ENCODE measurements at regions not wholly inside any gene's neighbourhood (a gene's known extent, or its start where the extent isn't known, plus 50 kb on each side); places are given as distances from the start of the nearest gene placed in this dataset.

GRCh38 chr2:120555092-120555491 lies 180.6 kb upstream of the GLI2 start:
- no peak for DNase-seq

- no peak for DNase-seq
These were observed 178.8 kb upstream of the GLI2 start for GRCh38 chr2:120556911-120557310.

GRCh38 chr2:120558847-120559246 lies 176.8 kb upstream of the GLI2 start:
- DNase-seq: no peak

GRCh38 chr2:120559401-120559800 lies 176.3 kb upstream of the GLI2 start:
- DNase-seq: peak; percentile 99

GRCh38 chr2:120560330-120560729 lies 175.3 kb upstream of the GLI2 start:
- no peak for DNase-seq

GRCh38 chr2:120561379-120562035 lies 174.2 kb upstream of the GLI2 start:
- DNase-seq: no peak

- DNase-seq: no peak
These were observed 173.3 kb upstream of the GLI2 start for GRCh38 chr2:120562218-120563005.

- no peak for DNase-seq
These were observed 172.1 kb upstream of the GLI2 start for GRCh38 chr2:120563616-120564015.

GRCh38 chr2:120564213-120565094 lies 171.2 kb upstream of the GLI2 start:
- no peak for DNase-seq

GRCh38 chr2:120565095-120565460 lies 170.6 kb upstream of the GLI2 start:
- DNase-seq: no peak

GRCh38 chr2:120565929-120566328 lies 169.7 kb upstream of the GLI2 start:
- no peak for DNase-seq

GRCh38 chr2:120566331-120567035 lies 169.2 kb upstream of the GLI2 start:
- DNase-seq: peak; percentile 63

GRCh38 chr2:120567128-120567527 lies 168.5 kb upstream of the GLI2 start:
- DNase-seq: no peak

GRCh38 chr2:120568089-120568974 lies 167.3 kb upstream of the GLI2 start:
- DNase-seq: no peak

GRCh38 chr2:120568975-120569268 lies 166.7 kb upstream of the GLI2 start:
- DNase-seq: no peak

- no peak for DNase-seq
These were observed 165.7 kb upstream of the GLI2 start for GRCh38 chr2:120570001-120570400.

GRCh38 chr2:120570546-120570945 lies 165.1 kb upstream of the GLI2 start:
- no peak for DNase-seq

- DNase-seq: no peak
These were observed 164.5 kb upstream of the GLI2 start for GRCh38 chr2:120571015-120571728.

- no peak for DNase-seq
These were observed 163.4 kb upstream of the GLI2 start for GRCh38 chr2:120572226-120572625.

- DNase-seq: no peak
These were observed 161.0 kb upstream of the GLI2 start for GRCh38 chr2:120574620-120575019.

GRCh38 chr2:120575966-120576365 lies 159.7 kb upstream of the GLI2 start:
- DNase-seq: no peak
